SK-N-SH (cell line): ENCODE measurements at regions not wholly inside any gene's neighbourhood (a gene's known extent, or its start where the extent isn't known, plus 50 kb on each side); places are given as distances from the start of the nearest gene placed in this dataset.

Experiments
- CTCF ChIA-PET: fragments of 300-600, 350-600 bp; formaldehyde crosslinking; extraction: SDS; loops from one replicate; lab custom pipeline; 2021; lab: Yijun Ruan, JAX
- POLR2A ChIA-PET: fragments of 350-600 bp; sonication (Branson Sonifier 250); formaldehyde crosslinking; extraction: SDS; loops from one replicate; lab custom pipeline; 2020; ENCODE audit warnings: antibody characterized with exemption, inconsistent platforms; lab: Yijun Ruan, JAX
- DNase-seq: peaks from one replicate; pipeline ENCODE4 v3.0.0; 2012
- H2AFZ ChIP-seq: fragments of 200-600 bp; sonication (generic); 2 replicates; pipeline ENCODE4 v1.8.1; 2016; ENCODE audit warnings: antibody characterized with exemption, mild to moderate bottlenecking, low read depth
- H3F3A ChIP-seq: fragments of 200-600 bp; sonication (generic); replicated peaks from 2 replicates; pipeline ENCODE3; 2016; ENCODE audit warnings: antibody characterized with exemption, mild to moderate bottlenecking; ENCODE audit not compliant: insufficient read depth
- H3K27ac ChIP-seq, 2 experiments: fragments of 200-500 bp in 1 of 2; fragments of 200-600 bp in 1 of 2; sonication (Bioruptor generic) in 1 of 2; sonication (generic), shearing (Covaris generic) in 1 of 2; 2 replicates each; pipeline versions ENCODE4 v1.5.1 to v1.6.1; 2014 to 2016; ENCODE audit warnings: low read depth in 2 of 2, inconsistent platforms in 1 of 2, low read length in 1 of 2, mild to moderate bottlenecking in 1 of 2, mixed read lengths in 1 of 2
- H3K27me3 ChIP-seq: fragments of 200-600 bp; sonication (generic), shearing (Covaris generic); 2 replicates; pipeline ENCODE4 v1.6.1; 2016; ENCODE audit warnings: mixed run types; ENCODE audit not compliant: insufficient read depth
- H3K36me3 ChIP-seq, 2 experiments: fragments of 200-500 bp in 1 of 2; fragments of 200-600 bp in 1 of 2; sonication (Bioruptor generic) in 1 of 2; sonication (generic) in 1 of 2; replicated peaks in 1 of 2; 2 replicates each; pipeline versions ENCODE3 to v1.5.1; 2014 to 2016; ENCODE audit warnings: low read length in 1 of 2, mild to moderate bottlenecking in 1 of 2; ENCODE audit not compliant: insufficient read depth in 2 of 2, control insufficient read depth in 1 of 2
- H3K4me1 ChIP-seq, 2 experiments: fragments of 200-500 bp in 1 of 2; fragments of 200-600 bp in 1 of 2; sonication (Bioruptor generic) in 1 of 2; sonication (generic), shearing (Covaris generic) in 1 of 2; 2 replicates each; pipeline versions ENCODE4 v1.5.1 to v1.6.1; 2014 to 2016; ENCODE audit warnings: low read depth in 1 of 2, low read length in 1 of 2, mixed run types in 1 of 2; ENCODE audit not compliant: insufficient read depth in 2 of 2, control insufficient read depth in 1 of 2
- H3K4me2 ChIP-seq: fragments of 200-600 bp; sonication (generic), shearing (Covaris generic); 2 replicates; pipeline ENCODE4 v1.6.1; 2017; ENCODE audit warnings: mixed run types
- H3K4me3 ChIP-seq, 2 experiments: fragments of 200-500 bp in 1 of 2; fragments of 200-600 bp in 1 of 2; sonication (Bioruptor generic) in 1 of 2; sonication (generic), shearing (Covaris generic) in 1 of 2; 2 replicates each; pipeline versions ENCODE4 v1.5.1 to v1.8.1; 2014 to 2016; ENCODE audit warnings: low read depth in 2 of 2, inconsistent platforms in 1 of 2, low read length in 1 of 2, mild to moderate bottlenecking in 1 of 2, mixed read lengths in 1 of 2, moderate library complexity in 1 of 2
- H3K79me2 ChIP-seq: fragments of 200-600 bp; sonication (generic); 2 replicates; pipeline ENCODE4 v1.8.1; 2017; ENCODE audit warnings: mild to moderate bottlenecking; ENCODE audit not compliant: insufficient read depth
- H3K9ac ChIP-seq: fragments of 200-600 bp; sonication (generic); 2 replicates; pipeline ENCODE4 v1.6.1; 2017; ENCODE audit warnings: mixed run types
- H3K9me2 ChIP-seq: fragments of 200-600 bp; sonication (generic); 2 replicates; pipeline ENCODE4 v1.6.1; 2017; ENCODE audit warnings: mixed run types
- H3K9me3 ChIP-seq: fragments of 200-600 bp; sonication (generic); 2 replicates; pipeline ENCODE4 v1.6.1; 2017; ENCODE audit warnings: mixed run types, mild to moderate bottlenecking, moderate library complexity
- H4K20me1 ChIP-seq: fragments of 200-600 bp; sonication (generic); 2 replicates; pipeline ENCODE4 v1.6.1; 2017; ENCODE audit warnings: mild to moderate bottlenecking, mixed run types; ENCODE audit not compliant: insufficient read depth
- CHD2 ChIP-seq: fragments of 150-350 bp; IDR thresholded peaks from 2 replicates; pipeline ENCODE4 v1.6.1; 2018; ENCODE audit warnings: low read length; ENCODE audit not compliant: partially characterized antibody
- EZH2phosphoT487 ChIP-seq: fragments of 200-600 bp; sonication (generic); IDR thresholded peaks from 2 replicates; pipeline ENCODE4 v1.6.1; 2017; ENCODE audit warnings: low read depth, mixed run types, mild to moderate bottlenecking, antibody characterized with exemption, moderate library complexity, borderline replicate concordance
- FOXJ3 ChIP-seq: sonication (generic); formaldehyde crosslinking; IDR thresholded peaks from 2 replicates; pipeline ENCODE4 v1.5.1; 2020; ENCODE audit warnings: mild to moderate bottlenecking, missing genetic modification reagents
- FOXM1 ChIP-seq: IDR thresholded peaks from 2 replicates; pipeline ENCODE4 v1.4.0; 2012; ENCODE audit warnings: low read depth, mild to moderate bottlenecking
- GABPA ChIP-seq: IDR thresholded peaks from 2 replicates; pipeline ENCODE4 v1.4.0; 2012; ENCODE audit warnings: low read depth, mild to moderate bottlenecking
- MEF2A ChIP-seq: IDR thresholded peaks from 2 replicates; pipeline ENCODE4 v1.4.0; 2012; ENCODE audit warnings: low read depth, borderline replicate concordance
- MXI1 ChIP-seq: IDR thresholded peaks from 2 replicates; pipeline ENCODE4 v1.6.1; 2012; ENCODE audit warnings: mild to moderate bottlenecking, low read depth, low read length, improper control_type of control experiment
- NRF1 ChIP-seq: IDR thresholded peaks from 2 replicates; pipeline ENCODE4 v1.6.1; 2012; ENCODE audit warnings: low read depth, mild to moderate bottlenecking, low read length
- RAD21 ChIP-seq: IDR thresholded peaks from 2 replicates; pipeline ENCODE4 v1.6.1; 2012; ENCODE audit warnings: mild to moderate bottlenecking, low read length
- RFX5 ChIP-seq: IDR thresholded peaks from 2 replicates; pipeline ENCODE4 v1.6.1; 2012; ENCODE audit warnings: mild to moderate bottlenecking, improper control_type of control experiment, low read length
- SIN3A ChIP-seq: IDR thresholded peaks from 2 replicates; pipeline ENCODE4 v1.6.1; 2012; ENCODE audit warnings: low read depth, mild to moderate bottlenecking, low read length, moderate library complexity, borderline replicate concordance
- SMC3 ChIP-seq: IDR thresholded peaks from 2 replicates; pipeline ENCODE4 v1.6.1; 2012; ENCODE audit warnings: low read depth, low read length, improper control_type of control experiment
- TAF1 ChIP-seq: IDR thresholded peaks from 2 replicates; pipeline ENCODE4 v1.6.1; 2012; ENCODE audit warnings: low read depth, mild to moderate bottlenecking, low read length, moderate library complexity, borderline replicate concordance
- TCF12 ChIP-seq: IDR thresholded peaks from 2 replicates; pipeline ENCODE4 v1.4.0; 2012
- TEAD4 ChIP-seq: IDR thresholded peaks from 2 replicates; pipeline ENCODE4 v1.4.0; 2012; ENCODE audit warnings: mild to moderate bottlenecking, borderline replicate concordance; ENCODE audit not compliant: insufficient read depth
- WGBS: methylation state at CpG from one replicate; pipeline ENCODE4 v1.1.6; 2017; ENCODE audit warnings: low lambda C conversion rate; 5-methylcytosine and 5-hydroxymethylcytosine counted together
- TF ChIP-seq, protein P1 (sequence below): fragments of 200-600 bp; sonication (generic); IDR thresholded peaks from 2 replicates; pipeline ENCODE4 v1.6.1; 2017; ENCODE audit warnings: antibody characterized with exemption, mild to moderate bottlenecking, moderate library complexity
- TF ChIP-seq, protein P2 (sequence below): IDR thresholded peaks from 2 replicates; pipeline ENCODE4 v1.4.0; 2012; ENCODE audit warnings: low read depth, borderline replicate concordance
- TF ChIP-seq, protein P3 (sequence below): IDR thresholded peaks from 2 replicates; pipeline ENCODE4 v1.4.0; 2012; ENCODE audit warnings: low read depth
- TF ChIP-seq, protein P4 (sequence below): fragments of 150-350 bp; IDR thresholded peaks from 2 replicates; pipeline ENCODE4 v1.6.1; 2017; ENCODE audit warnings: antibody characterized with exemption, low read length, low read depth, borderline replicate concordance
- TF ChIP-seq, protein P5 (sequence below): IDR thresholded peaks from 2 replicates; pipeline ENCODE4; 2012
- TF ChIP-seq, protein P6 (sequence below): IDR thresholded peaks from 2 replicates; pipeline ENCODE4 v1.4.0; 2012; ENCODE audit warnings: low read depth, borderline replicate concordance

DNA sequence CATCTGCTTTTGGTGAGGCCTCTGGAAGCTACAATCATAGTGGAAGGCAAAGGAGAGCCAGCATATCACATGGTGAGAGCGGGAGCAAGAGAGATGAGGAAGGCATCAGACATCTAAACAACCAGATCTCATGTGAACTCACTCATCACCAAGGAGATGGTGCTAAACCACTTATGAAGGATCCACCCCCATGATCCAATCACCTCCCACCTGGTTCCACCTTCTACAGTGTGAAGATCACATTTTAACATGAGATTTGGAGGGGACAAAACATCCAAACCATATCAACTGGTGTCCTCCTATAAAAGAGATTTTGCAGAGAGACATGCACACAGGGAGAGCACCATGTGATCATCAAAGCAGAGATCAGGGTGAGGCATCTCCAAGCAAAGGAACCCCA lies 578.6 kb downstream of the MATN1 start (continued):
- TF ChIP-seq, protein P1, sequence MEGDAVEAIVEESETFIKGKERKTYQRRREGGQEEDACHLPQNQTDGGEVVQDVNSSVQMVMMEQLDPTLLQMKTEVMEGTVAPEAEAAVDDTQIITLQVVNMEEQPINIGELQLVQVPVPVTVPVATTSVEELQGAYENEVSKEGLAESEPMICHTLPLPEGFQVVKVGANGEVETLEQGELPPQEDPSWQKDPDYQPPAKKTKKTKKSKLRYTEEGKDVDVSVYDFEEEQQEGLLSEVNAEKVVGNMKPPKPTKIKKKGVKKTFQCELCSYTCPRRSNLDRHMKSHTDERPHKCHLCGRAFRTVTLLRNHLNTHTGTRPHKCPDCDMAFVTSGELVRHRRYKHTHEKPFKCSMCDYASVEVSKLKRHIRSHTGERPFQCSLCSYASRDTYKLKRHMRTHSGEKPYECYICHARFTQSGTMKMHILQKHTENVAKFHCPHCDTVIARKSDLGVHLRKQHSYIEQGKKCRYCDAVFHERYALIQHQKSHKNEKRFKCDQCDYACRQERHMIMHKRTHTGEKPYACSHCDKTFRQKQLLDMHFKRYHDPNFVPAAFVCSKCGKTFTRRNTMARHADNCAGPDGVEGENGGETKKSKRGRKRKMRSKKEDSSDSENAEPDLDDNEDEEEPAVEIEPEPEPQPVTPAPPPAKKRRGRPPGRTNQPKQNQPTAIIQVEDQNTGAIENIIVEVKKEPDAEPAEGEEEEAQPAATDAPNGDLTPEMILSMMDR = no peak
- TF ChIP-seq, protein P2, sequence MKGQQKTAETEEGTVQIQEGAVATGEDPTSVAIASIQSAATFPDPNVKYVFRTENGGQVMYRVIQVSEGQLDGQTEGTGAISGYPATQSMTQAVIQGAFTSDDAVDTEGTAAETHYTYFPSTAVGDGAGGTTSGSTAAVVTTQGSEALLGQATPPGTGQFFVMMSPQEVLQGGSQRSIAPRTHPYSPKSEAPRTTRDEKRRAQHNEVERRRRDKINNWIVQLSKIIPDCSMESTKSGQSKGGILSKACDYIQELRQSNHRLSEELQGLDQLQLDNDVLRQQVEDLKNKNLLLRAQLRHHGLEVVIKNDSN = no peak
- TF ChIP-seq, protein P3, sequence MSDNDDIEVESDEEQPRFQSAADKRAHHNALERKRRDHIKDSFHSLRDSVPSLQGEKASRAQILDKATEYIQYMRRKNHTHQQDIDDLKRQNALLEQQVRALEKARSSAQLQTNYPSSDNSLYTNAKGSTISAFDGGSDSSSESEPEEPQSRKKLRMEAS = no peak
- TF ChIP-seq, protein P4, sequence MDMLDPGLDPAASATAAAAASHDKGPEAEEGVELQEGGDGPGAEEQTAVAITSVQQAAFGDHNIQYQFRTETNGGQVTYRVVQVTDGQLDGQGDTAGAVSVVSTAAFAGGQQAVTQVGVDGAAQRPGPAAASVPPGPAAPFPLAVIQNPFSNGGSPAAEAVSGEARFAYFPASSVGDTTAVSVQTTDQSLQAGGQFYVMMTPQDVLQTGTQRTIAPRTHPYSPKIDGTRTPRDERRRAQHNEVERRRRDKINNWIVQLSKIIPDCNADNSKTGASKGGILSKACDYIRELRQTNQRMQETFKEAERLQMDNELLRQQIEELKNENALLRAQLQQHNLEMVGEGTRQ = no peak
- TF ChIP-seq, protein P5, sequence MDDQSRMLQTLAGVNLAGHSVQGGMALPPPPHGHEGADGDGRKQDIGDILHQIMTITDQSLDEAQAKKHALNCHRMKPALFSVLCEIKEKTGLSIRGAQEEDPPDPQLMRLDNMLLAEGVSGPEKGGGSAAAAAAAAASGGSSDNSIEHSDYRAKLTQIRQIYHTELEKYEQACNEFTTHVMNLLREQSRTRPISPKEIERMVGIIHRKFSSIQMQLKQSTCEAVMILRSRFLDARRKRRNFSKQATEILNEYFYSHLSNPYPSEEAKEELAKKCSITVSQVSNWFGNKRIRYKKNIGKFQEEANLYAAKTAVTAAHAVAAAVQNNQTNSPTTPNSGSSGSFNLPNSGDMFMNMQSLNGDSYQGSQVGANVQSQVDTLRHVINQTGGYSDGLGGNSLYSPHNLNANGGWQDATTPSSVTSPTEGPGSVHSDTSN = no peak
- no peak for TF ChIP-seq MEF2A
- no peak for TF ChIP-seq MXI1
- TF ChIP-seq SMC3 = no peak

DNA sequence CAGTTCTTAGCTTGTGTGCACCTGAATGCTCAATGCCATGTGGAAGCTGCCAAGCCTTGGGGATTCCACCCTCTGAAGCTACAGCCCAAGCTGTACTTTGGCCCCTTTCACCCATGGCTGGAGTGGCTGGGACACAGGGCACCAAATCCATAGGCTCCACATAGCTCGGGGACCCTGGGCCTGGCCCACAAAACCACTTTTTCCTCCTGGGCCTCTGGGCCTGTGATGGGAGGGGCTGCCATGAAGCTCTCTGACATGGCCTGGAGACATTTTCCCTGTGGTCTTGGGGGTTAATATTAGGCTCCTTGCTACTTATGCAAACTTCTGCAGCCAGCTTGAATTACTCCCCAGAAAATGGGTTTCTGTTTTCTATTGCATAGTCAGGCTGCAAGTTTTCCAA lies 579.9 kb downstream of the MATN1 start:
- Histone ChIP-seq H3K9me3 (no peaks in the 10 kb centered on the region), H4K20me1 (no peaks in the 10 kb centered on the region), H3K9me2 (no peaks in the 10 kb centered on the region), H3K4me1 (no peaks in the 10 kb centered on the region), H2AFZ (no peak overlapping the region), H3K36me3 (no peaks in the 10 kb centered on the region), H3K79me2 (no peaks in the 10 kb centered on the region), H3K9ac (no peak overlapping the region), H3K4me2 (no peak overlapping the region), H3K4me3 (no peak overlapping the region), H3F3A (no peaks in the 10 kb centered on the region), H3K27me3 (no peaks in the 10 kb centered on the region), H3K27ac (no peak overlapping the region)
- DNase-seq = no peak
- no peak for TF ChIP-seq RFX5
- TF ChIP-seq TAF1 = no peak
- TF ChIP-seq CHD2 = no peak
- TF ChIP-seq, protein P6, sequence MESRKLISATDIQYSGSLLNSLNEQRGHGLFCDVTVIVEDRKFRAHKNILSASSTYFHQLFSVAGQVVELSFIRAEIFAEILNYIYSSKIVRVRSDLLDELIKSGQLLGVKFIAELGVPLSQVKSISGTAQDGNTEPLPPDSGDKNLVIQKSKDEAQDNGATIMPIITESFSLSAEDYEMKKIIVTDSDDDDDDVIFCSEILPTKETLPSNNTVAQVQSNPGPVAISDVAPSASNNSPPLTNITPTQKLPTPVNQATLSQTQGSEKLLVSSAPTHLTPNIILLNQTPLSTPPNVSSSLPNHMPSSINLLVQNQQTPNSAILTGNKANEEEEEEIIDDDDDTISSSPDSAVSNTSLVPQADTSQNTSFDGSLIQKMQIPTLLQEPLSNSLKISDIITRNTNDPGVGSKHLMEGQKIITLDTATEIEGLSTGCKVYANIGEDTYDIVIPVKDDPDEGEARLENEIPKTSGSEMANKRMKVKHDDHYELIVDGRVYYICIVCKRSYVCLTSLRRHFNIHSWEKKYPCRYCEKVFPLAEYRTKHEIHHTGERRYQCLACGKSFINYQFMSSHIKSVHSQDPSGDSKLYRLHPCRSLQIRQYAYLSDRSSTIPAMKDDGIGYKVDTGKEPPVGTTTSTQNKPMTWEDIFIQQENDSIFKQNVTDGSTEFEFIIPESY = no peak
- TF ChIP-seq, protein P2 = no peak
- no peak for TF ChIP-seq RAD21
- no peak for TF ChIP-seq FOXJ3 (CRISPR knock-in tag)
- no peak for TF ChIP-seq SIN3A
- no peak for TF ChIP-seq NRF1
- TF ChIP-seq, protein P3 = no peak
- TF ChIP-seq MXI1 = no peak
- no peak for TF ChIP-seq EZH2phosphoT487
- TF ChIP-seq TCF12 = no peak
- TF ChIP-seq FOXM1 = no peak
- TF ChIP-seq GABPA = no peak
- TF ChIP-seq TEAD4 = no peak
- ChIA-PET POLR2A (no interaction called here), CTCF (no interaction called here)
- 0% methylated on average over 1 of the region's 1 CpG for WGBS
